ENCODE measurements at regions not wholly inside any gene's neighbourhood (a gene's known extent, or its start where the extent isn't known, plus 50 kb on each side); places are given as distances from the start of the nearest gene placed in this dataset.

GRCh38 chrX:10048076-10048475, 80.9 kb downstream of the CLDN34 start:
- DNase-seq: no peak

- no peak for DNase-seq
Observed at GRCh38 chrX:10048707-10049106, 81.5 kb downstream of the CLDN34 start.

- DNase-seq: no peak
Observed at GRCh38 chrX:10049236-10049635, 82.1 kb downstream of the CLDN34 start.

GRCh38 chrX:10050481-10050880, 83.3 kb downstream of the CLDN34 start:
- no peak for DNase-seq

GRCh38 chrX:10051866-10052480, 84.8 kb downstream of the CLDN34 start:
- no peak for DNase-seq

GRCh38 chrX:10052906-10053625, 85.9 kb downstream of the CLDN34 start:
- no peak for DNase-seq

- DNase-seq: no peak
Observed at GRCh38 chrX:10054396-10054795, 87.2 kb downstream of the CLDN34 start.

- DNase-seq: no peak
Observed at GRCh38 chrX:10055430-10055829, 88.3 kb downstream of the CLDN34 start.

GRCh38 chrX:10062352-10062751, 94.4 kb upstream of the CLCN4 start:
- DNase-seq: no peak

GRCh38 chrX:10062980-10063379, 93.8 kb upstream of the CLCN4 start:
- no peak for DNase-seq

- no peak for DNase-seq
Observed at GRCh38 chrX:10064736-10065135, 92.0 kb upstream of the CLCN4 start.

GRCh38 chrX:10070714-10071436, 85.9 kb upstream of the CLCN4 start:
- no peak for DNase-seq

GRCh38 chrX:10071451-10072144, 85.2 kb upstream of the CLCN4 start:
- DNase-seq: no peak

GRCh38 chrX:10072786-10073568, 83.8 kb upstream of the CLCN4 start:
- no peak for DNase-seq

GRCh38 chrX:10073671-10074070, 83.1 kb upstream of the CLCN4 start:
- no peak for DNase-seq

- no peak for DNase-seq
Observed at GRCh38 chrX:10074241-10074941, 82.4 kb upstream of the CLCN4 start.

GRCh38 chrX:10076765-10077164, 80.0 kb upstream of the CLCN4 start:
- DNase-seq: no peak

- DNase-seq: no peak
Observed at GRCh38 chrX:10077425-10078188, 79.2 kb upstream of the CLCN4 start.

GRCh38 chrX:10078266-10078665, 78.5 kb upstream of the CLCN4 start:
- DNase-seq: no peak

GRCh38 chrX:10079231-10079630, 77.5 kb upstream of the CLCN4 start:
- DNase-seq: no peak

- DNase-seq: no peak
Observed at GRCh38 chrX:10083809-10084208, 73.0 kb upstream of the CLCN4 start.

Data from central memory CD4-positive, alpha-beta T cell (primary cell).